Calu3 (cell line): ENCODE measurements at regions not wholly inside any gene's neighbourhood (a gene's known extent, or its start where the extent isn't known, plus 50 kb on each side); places are given as distances from the start of the nearest gene placed in this dataset.

ENCODE experiments used
- BruUV-seq: library from RNA; stranded (reverse); fragments of 400-500 nt; replicated peaks from 2 replicates; lab custom pipeline; 2021; lab: Mats Ljungman, UMichigan
- CTCF ChIA-PET: fragments of 300-600 bp; sonication (Branson Sonifier 250); formaldehyde crosslinking; loops from one replicate; lab custom pipeline; 2022; ENCODE audit warnings: antibody characterized with exemption; lab: Charles Lee
- DNase-seq: peaks from one replicate; pipeline ENCODE4 v3.0.0; 2022
- H3K27ac Mint-ChIP-seq: one replicate; pipeline ENCODE4 v1.8.0; 2022; ENCODE audit warnings: mixed read lengths; ENCODE audit not compliant: unreplicated experiment
- H3K27me3 Mint-ChIP-seq: one replicate; pipeline ENCODE4 v1.8.0; 2022; ENCODE audit warnings: mixed read lengths; ENCODE audit not compliant: unreplicated experiment
- H3K36me3 Mint-ChIP-seq: one replicate; pipeline ENCODE4 v1.8.0; 2022; ENCODE audit warnings: mild to moderate bottlenecking, moderate library complexity, mixed read lengths; ENCODE audit not compliant: insufficient read depth, unreplicated experiment
- H3K4me1 Mint-ChIP-seq: one replicate; pipeline ENCODE4 v1.8.0; 2022; ENCODE audit warnings: mild to moderate bottlenecking, low read depth, mixed read lengths; ENCODE audit not compliant: unreplicated experiment
- H3K4me3 Mint-ChIP-seq: one replicate; pipeline ENCODE4 v1.8.0; 2022; ENCODE audit warnings: mild to moderate bottlenecking, low read depth, moderate library complexity, mixed read lengths; ENCODE audit not compliant: unreplicated experiment
- H3K9me3 Mint-ChIP-seq: one replicate; pipeline ENCODE4 v1.8.0; 2022; ENCODE audit warnings: low read depth, mixed read lengths; ENCODE audit not compliant: unreplicated experiment
- intact Hi-C: fragments of 100-400 bp; cut with micrococcal nuclease; formaldehyde crosslinking; loops from one replicate; pipeline ENCODE4 v1.10.0; 2022; ENCODE audit not compliant: unreplicated experiment
- TF ChIP-seq, protein P1 (sequence below): fragments of 200-600 bp; IDR thresholded peaks from one replicate; pipeline ENCODE4 v1.8.0; 2022; ENCODE audit warnings: antibody characterized with exemption; ENCODE audit not compliant: unreplicated experiment

DNA sequence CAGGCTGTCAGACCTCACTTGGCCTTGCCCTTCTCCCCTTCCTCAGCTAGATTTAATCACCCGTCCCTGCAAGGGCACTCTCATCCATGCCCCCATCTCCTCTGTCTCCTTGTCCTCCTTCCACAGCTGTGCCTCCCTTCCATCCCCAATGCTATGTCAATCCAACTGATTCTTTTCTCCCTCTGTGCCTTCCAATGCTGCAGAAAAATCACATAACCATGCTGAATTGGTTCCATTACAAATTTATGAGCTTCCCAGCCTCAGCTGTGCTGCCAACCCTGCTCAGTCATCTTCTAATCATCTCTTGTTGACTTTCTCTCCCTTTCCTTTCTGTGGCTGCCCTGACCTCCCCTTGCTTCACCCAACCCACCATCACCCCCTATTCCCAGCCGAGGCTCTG, 56.3 kb upstream of the PIRT start:
- no peaks in the 10 kb centered on the region for H3K36me3 Mint-ChIP-seq
- TF ChIP-seq, protein P1, sequence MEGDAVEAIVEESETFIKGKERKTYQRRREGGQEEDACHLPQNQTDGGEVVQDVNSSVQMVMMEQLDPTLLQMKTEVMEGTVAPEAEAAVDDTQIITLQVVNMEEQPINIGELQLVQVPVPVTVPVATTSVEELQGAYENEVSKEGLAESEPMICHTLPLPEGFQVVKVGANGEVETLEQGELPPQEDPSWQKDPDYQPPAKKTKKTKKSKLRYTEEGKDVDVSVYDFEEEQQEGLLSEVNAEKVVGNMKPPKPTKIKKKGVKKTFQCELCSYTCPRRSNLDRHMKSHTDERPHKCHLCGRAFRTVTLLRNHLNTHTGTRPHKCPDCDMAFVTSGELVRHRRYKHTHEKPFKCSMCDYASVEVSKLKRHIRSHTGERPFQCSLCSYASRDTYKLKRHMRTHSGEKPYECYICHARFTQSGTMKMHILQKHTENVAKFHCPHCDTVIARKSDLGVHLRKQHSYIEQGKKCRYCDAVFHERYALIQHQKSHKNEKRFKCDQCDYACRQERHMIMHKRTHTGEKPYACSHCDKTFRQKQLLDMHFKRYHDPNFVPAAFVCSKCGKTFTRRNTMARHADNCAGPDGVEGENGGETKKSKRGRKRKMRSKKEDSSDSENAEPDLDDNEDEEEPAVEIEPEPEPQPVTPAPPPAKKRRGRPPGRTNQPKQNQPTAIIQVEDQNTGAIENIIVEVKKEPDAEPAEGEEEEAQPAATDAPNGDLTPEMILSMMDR, result no peak
- no peaks in the 10 kb centered on the region for H3K4me1 Mint-ChIP-seq
- DNase-seq, result no peak
- no TSS peak for BruUV-seq
- peaks cover 3% of the 10 kb centered on the region for H3K9me3 Mint-ChIP-seq
- CTCF ChIA-PET, result no interaction called here
- no peak overlapping the region for H3K27ac Mint-ChIP-seq
- H3K4me3 Mint-ChIP-seq, result no peak overlapping the region
- no peaks in the 10 kb centered on the region for H3K27me3 Mint-ChIP-seq
- intact Hi-C loops, result no loop called here

DNA sequence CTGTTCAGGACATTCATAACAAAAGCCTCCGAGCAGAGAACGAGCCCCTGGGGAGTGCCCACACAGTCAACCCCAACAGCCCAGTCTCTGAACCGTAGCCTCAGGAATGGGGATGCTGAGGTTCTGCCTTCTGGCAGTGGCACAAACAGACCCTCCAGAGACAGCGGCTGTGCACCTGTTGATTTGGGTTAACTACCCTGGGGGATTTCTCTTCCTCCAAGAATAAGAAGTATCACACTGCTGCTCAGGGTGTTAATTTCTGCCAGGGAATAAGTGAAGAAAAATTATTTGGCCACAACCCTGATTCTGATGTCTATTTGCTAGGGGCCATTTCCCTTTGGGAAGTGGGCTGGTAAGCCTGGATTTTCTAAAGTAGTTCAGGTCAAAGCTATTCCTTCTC, 51.0 kb upstream of the PIRT start:
- BruUV-seq, result no TSS peak
- CTCF ChIA-PET, result no interaction called here
- no peak for DNase-seq
- H3K36me3 Mint-ChIP-seq, result no peaks in the 10 kb centered on the region
- no peaks in the 10 kb centered on the region for H3K27me3 Mint-ChIP-seq
- H3K9me3 Mint-ChIP-seq, result peaks cover 3% of the 10 kb centered on the region
- H3K27ac Mint-ChIP-seq, result no peak overlapping the region
- intact Hi-C loops, result no loop called here
- no peak overlapping the region for H3K4me3 Mint-ChIP-seq
- H3K4me1 Mint-ChIP-seq, result no peaks in the 10 kb centered on the region
- TF ChIP-seq, protein P1, result no peak
